ENCODE measurements at regions not wholly inside any gene's neighbourhood (a gene's known extent, or its start where the extent isn't known, plus 50 kb on each side); places are given as distances from the start of the nearest gene placed in this dataset.

DNA sequence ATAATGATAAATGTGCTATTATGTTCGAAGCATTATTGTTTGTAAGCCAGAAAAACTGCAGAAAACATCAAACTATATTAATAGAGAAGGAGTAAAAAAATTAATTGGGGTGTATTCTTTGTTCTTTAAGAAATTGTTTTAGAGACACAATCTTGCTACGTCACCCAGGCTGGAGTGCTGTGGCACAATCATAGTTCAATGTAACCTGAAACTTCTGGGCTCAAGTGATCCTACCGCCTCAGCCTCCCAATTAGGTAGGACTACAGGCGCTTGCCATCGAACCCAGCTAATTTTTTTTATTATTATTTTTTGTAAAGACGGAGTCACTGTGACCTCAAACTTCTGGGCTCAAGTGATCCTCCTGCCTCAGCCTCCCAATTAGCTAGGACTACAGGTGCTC lies 1138.6 kb downstream of the GATA3 start:
- no peak overlapping the region for H3K4me3 ChIP-seq (ENCODE audit: low read length)
- DNase-seq (no peak), ATAC-seq (no peak)
- intact Hi-C loops (cut with DNase I) = no loop called here
- no peaks in the 10 kb centered on the region for H3K4me1 ChIP-seq (ENCODE audit: control insufficient read depth, insufficient read depth, low read length)
- no peaks in the 10 kb centered on the region for H3K27me3 ChIP-seq (ENCODE audit: control insufficient read depth, insufficient read depth)
- 90% methylated on average over 6 of the region's 6 CpGs for WGBS
- H3K27ac ChIP-seq (ENCODE audit: low read length) = no peak overlapping the region
- no peaks in the 10 kb centered on the region for H3K9me3 ChIP-seq (ENCODE audit: control insufficient read depth, low read length)

- no peaks in the 10 kb centered on the region for H3K4me1 ChIP-seq (ENCODE audit: control insufficient read depth, insufficient read depth, low read length)
- intact Hi-C loops (cut with DNase I) = no loop called here
- no peak overlapping the region for H3K4me3 ChIP-seq (ENCODE audit: low read length)
- H3K27me3 ChIP-seq (ENCODE audit: control insufficient read depth, insufficient read depth) = no peaks in the 10 kb centered on the region
- H3K27ac ChIP-seq (ENCODE audit: low read length) = no peak overlapping the region
- no peak for ATAC-seq
- no peaks in the 10 kb centered on the region for H3K9me3 ChIP-seq (ENCODE audit: control insufficient read depth, low read length)
- WGBS = 58% methylated on average over 2 of the region's 2 CpGs
- DNase-seq = no peak
Measured at GRCh38 chr10:9195385-9195784, 1140.9 kb downstream of the GATA3 start.

- 40% methylated on average over 4 of the region's 4 CpGs for WGBS
- no peak overlapping the region for H3K27ac ChIP-seq (ENCODE audit: low read length)
- no peaks in the 10 kb centered on the region for H3K4me1 ChIP-seq (ENCODE audit: control insufficient read depth, insufficient read depth, low read length)
- DNase-seq (no peak), ATAC-seq (no peak)
- intact Hi-C loops (cut with DNase I) = no loop called here
- H3K9me3 ChIP-seq (ENCODE audit: control insufficient read depth, low read length) = no peaks in the 10 kb centered on the region
- H3K27me3 ChIP-seq (ENCODE audit: control insufficient read depth, insufficient read depth) = no peaks in the 10 kb centered on the region
- H3K4me3 ChIP-seq (ENCODE audit: low read length) = no peak overlapping the region
Measured at GRCh38 chr10:9198611-9199010, 1144.1 kb downstream of the GATA3 start.

DNA sequence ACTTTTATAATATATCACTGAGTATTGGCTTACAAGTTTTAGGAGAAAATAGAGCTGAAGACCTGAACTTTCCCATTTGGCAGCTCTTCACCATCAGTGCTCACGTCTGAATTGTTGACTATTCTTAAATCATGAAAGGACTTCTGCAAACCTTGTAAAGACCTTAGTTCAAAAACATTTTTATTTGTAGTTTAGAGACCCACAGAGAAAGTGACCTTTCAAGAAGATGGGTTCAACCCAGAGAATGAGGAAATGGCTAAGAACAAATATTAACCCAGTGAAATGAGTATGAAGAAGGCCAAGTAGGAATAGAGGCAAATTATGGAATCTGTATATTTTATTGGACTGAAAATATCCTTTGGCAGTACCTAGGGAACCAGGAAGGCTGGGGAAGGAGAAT lies 1151.1 kb downstream of the GATA3 start:
- ATAC-seq = no peak

DNA sequence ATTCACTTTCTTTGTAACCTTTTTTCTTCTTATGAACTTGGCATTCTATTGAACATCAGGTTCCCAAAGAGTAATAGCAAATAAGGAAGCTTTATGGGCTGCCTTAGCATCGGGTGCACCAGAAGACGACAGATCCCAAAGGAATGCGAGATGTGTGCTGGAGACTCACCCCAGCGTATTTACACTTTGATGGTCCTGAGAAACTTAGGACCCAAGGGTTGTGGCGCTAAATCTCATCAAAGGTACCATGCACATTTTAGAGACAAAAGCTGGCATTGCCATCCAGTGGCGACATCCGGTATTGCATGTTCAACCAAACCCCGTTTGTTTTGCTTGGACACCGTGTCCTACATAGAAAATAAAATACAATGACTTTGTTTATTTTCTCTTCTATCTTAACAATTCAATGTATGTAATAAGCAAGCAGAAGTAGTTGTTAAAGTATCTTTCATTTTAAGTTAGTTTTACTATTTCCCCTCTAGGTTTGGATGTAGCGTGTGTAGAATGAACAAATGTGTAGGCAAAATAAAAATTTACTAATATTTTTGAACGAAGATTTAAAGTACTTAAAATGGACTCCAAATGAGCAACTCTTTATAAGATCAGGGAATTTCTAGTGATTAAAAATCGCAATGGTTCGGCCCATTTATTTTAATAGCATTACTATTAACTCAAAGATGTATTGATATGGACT lies 1154.8 kb downstream of the GATA3 start:
- intact Hi-C loops (cut with DNase I) = loop anchor here (5.0 to 10.0 kb wide), 3 partner anchors 1334 to 1344 kb away; no protein-coding TSS in a partner anchor
- ATAC-seq (peak in 1 of 2 donors; percentile 20), DNase-seq (peak; percentile 36 to 73 (median 61))
- WGBS = 20% methylated on average over 13 of the region's 13 CpGs
- Histone ChIP-seq H3K9me3 (ENCODE audit: control insufficient read depth, low read length) (no peaks in the 10 kb centered on the region), H3K4me1 (ENCODE audit: control insufficient read depth, insufficient read depth, low read length) (no peaks in the 10 kb centered on the region), H3K4me3 (ENCODE audit: low read length) (no peak overlapping the region), H3K27me3 (ENCODE audit: control insufficient read depth, insufficient read depth) (peaks cover 2% of the 10 kb centered on the region), H3K27ac (ENCODE audit: low read length) (no peak overlapping the region)

More for the DNA sequence above, 1151.1 kb downstream of the GATA3 start:
- 63% methylated on average over 1 of the region's 1 CpG for WGBS
- Histone ChIP-seq H3K27ac (ENCODE audit: low read length) (no peak overlapping the region), H3K9me3 (ENCODE audit: control insufficient read depth, low read length) (no peaks in the 10 kb centered on the region), H3K4me1 (ENCODE audit: control insufficient read depth, insufficient read depth, low read length) (no peaks in the 10 kb centered on the region), H3K4me3 (ENCODE audit: low read length) (no peak overlapping the region), H3K27me3 (ENCODE audit: control insufficient read depth, insufficient read depth) (no peaks in the 10 kb centered on the region)
- no peak for DNase-seq
- intact Hi-C loops (cut with DNase I) = loop anchor here (5.0 to 10.0 kb wide), 3 partner anchors 1331 to 1341 kb away; no protein-coding TSS in a partner anchor

- H3K4me3 ChIP-seq (ENCODE audit: low read length) = no peak overlapping the region
- no peaks in the 10 kb centered on the region for H3K4me1 ChIP-seq (ENCODE audit: control insufficient read depth, insufficient read depth, low read length)
- H3K9me3 ChIP-seq (ENCODE audit: control insufficient read depth, low read length) = no peaks in the 10 kb centered on the region
- H3K27me3 ChIP-seq (ENCODE audit: control insufficient read depth, insufficient read depth) = peaks cover 2% of the 10 kb centered on the region
- H3K27ac ChIP-seq (ENCODE audit: low read length) = no peak overlapping the region
- DNase-seq = no peak
- 48% methylated on average over 2 of the region's 2 CpGs for WGBS
- no peak for ATAC-seq
- intact Hi-C loops (cut with DNase I) = no loop called here
Measured at GRCh38 chr10:9211228-9211627, 1156.7 kb downstream of the GATA3 start.

DNA sequence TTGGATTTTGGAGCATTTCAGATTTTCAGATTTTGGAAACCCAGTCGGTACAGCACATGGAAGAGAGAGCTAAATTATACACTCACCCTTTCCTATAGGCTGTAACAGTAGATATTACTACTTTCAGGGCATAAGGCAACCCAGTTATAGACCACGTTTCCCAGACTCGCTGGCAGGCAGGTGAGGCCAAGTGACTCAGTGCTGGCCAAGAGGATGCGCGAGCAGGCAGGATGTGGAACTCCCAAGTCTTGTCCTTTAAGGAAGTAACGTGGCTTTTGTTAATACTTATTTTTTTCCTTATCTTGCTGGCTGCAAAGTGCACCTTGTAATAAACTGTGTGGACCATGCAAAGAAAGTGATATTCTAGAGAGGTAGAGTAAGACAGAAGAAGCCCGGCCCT lies 1160.1 kb downstream of the GATA3 start:
- Histone ChIP-seq H3K4me3 (ENCODE audit: low read length) (no peak overlapping the region), H3K27ac (ENCODE audit: low read length) (no peak overlapping the region), H3K27me3 (ENCODE audit: control insufficient read depth, insufficient read depth) (peaks cover 2% of the 10 kb centered on the region), H3K9me3 (ENCODE audit: control insufficient read depth, low read length) (no peaks in the 10 kb centered on the region), H3K4me1 (ENCODE audit: control insufficient read depth, insufficient read depth, low read length) (no peaks in the 10 kb centered on the region)
- no peak for ATAC-seq
- DNase-seq = no peak
- WGBS = 77% methylated on average over 7 of the region's 7 CpGs
- intact Hi-C loops (cut with DNase I) = no loop called here

GRCh38 chr10:9215121-9215520 lies 1160.6 kb downstream of the GATA3 start:
- Histone ChIP-seq H3K27ac (ENCODE audit: low read length) (no peak overlapping the region), H3K4me1 (ENCODE audit: control insufficient read depth, insufficient read depth, low read length) (no peaks in the 10 kb centered on the region), H3K4me3 (ENCODE audit: low read length) (no peak overlapping the region), H3K9me3 (ENCODE audit: control insufficient read depth, low read length) (no peaks in the 10 kb centered on the region), H3K27me3 (ENCODE audit: control insufficient read depth, insufficient read depth) (peaks cover 2% of the 10 kb centered on the region)
- DNase-seq (no peak), ATAC-seq (no peak)
- intact Hi-C loops (cut with DNase I) = no loop called here
- 89% methylated on average over 2 of the region's 2 CpGs for WGBS

DNA sequence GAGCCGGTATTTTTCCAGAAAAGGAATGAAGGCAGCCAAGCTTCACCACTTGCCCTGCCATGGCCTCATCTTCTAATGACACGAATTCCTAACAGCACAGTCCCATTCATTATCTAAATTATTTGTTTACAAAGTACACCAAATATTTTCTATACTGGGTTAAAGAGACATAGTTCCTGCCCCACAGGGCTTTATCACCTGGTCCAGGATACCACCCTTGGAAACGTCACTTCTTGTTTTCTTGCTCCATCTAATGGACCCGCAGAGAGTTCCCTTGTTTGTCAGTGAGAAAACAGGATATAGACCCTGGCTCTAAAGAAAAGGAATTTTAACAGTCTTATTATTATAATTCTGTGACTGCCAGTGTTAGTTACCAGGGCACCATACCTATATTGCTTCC lies 1165.4 kb downstream of the GATA3 start:
- intact Hi-C loops (cut with DNase I) = no loop called here
- DNase-seq (no peak), ATAC-seq (no peak)
- H3K4me3 ChIP-seq (ENCODE audit: low read length) = no peak overlapping the region
- WGBS = 46% methylated on average over 4 of the region's 4 CpGs
- H3K27ac ChIP-seq (ENCODE audit: low read length) = no peak overlapping the region
- no peaks in the 10 kb centered on the region for H3K9me3 ChIP-seq (ENCODE audit: control insufficient read depth, low read length)
- H3K4me1 ChIP-seq (ENCODE audit: control insufficient read depth, insufficient read depth, low read length) = no peaks in the 10 kb centered on the region
- no peaks in the 10 kb centered on the region for H3K27me3 ChIP-seq (ENCODE audit: control insufficient read depth, insufficient read depth)

DNA sequence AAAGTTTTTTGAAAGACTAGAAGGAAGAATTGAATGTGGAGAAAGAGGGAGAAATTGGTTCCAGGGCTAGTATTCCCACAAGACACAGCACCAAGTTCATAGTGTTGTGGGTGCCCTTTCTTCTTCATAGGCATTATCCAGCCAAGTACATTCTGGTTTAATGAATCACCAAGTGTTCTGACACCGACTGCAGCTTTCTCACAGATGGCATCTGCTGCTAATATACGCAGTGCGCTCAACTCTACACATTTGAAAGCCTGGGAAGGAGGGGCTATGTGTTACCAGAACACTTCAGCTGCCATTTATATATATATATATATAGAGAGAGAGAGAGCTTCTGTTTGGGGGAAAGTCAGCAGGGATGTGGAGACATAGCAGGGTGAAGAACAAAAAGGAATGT lies 1168.4 kb downstream of the GATA3 start:
- no peaks in the 10 kb centered on the region for H3K27me3 ChIP-seq (ENCODE audit: control insufficient read depth, insufficient read depth)
- no peaks in the 10 kb centered on the region for H3K4me1 ChIP-seq (ENCODE audit: control insufficient read depth, insufficient read depth, low read length)
- H3K9me3 ChIP-seq (ENCODE audit: control insufficient read depth, low read length) = no peaks in the 10 kb centered on the region
- no peak for ATAC-seq
- H3K27ac ChIP-seq (ENCODE audit: low read length) = no peak overlapping the region
- H3K4me3 ChIP-seq (ENCODE audit: low read length) = no peak overlapping the region
- DNase-seq = no peak
- intact Hi-C loops (cut with DNase I) = no loop called here
- 90% methylated on average over 3 of the region's 3 CpGs for WGBS

DNA sequence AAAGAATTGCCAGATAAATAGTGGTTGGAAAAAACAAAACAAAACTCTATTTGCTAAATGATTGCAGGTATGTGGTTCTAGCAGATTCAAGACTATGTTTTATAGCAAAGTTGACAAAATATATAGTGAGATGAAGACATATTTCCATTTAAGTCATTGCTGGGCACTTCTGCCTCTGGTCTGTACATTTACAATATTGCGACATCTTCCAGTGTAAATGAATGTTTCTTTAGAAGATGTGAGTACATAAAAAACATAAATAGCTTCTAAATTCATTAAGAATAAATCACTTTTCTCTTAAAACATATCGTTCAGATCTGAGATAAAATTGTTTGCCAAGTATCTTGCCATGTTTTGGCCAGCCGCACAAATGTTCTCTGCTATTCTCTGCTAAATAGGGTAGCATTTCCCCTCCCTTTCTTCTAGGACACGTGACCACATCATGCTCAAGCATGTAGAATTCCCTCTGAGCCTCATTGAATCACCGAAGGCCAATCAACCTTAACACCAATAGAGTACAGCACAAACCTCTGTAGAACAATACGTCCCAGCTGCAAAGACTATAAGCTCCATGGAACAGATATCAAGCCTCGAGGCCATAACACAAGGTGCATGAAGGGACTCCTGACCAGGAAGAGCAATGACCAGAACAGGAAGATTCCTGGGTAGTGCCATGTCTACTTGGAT lies 1173.3 kb downstream of the GATA3 start:
- 82% methylated on average over 7 of the region's 7 CpGs for WGBS
- intact Hi-C loops (cut with DNase I) = no loop called here
- no peak for DNase-seq
- H3K9me3 ChIP-seq (ENCODE audit: control insufficient read depth, low read length) = no peaks in the 10 kb centered on the region
- no peaks in the 10 kb centered on the region for H3K27me3 ChIP-seq (ENCODE audit: control insufficient read depth, insufficient read depth)
- no peak for ATAC-seq
- H3K27ac ChIP-seq (ENCODE audit: low read length) = no peak overlapping the region
- no peak overlapping the region for H3K4me3 ChIP-seq (ENCODE audit: low read length)
- H3K4me1 ChIP-seq (ENCODE audit: control insufficient read depth, insufficient read depth, low read length) = no peaks in the 10 kb centered on the region

Data from right cardiac atrium (tissue), 5 donors.